ENCODE measurements at regions not wholly inside any gene's neighbourhood (a gene's known extent, or its start where the extent isn't known, plus 50 kb on each side); places are given as distances from the start of the nearest gene placed in this dataset.

- FAIRE-seq, result no peak
These were observed 517.0 kb downstream of the TENT5A start for GRCh38 chr6:81235512-81235911.

- FAIRE-seq, result no peak
These were observed 518.5 kb downstream of the TENT5A start for GRCh38 chr6:81233990-81234389.

GRCh38 chr6:81228912-81229555, 523.4 kb downstream of the TENT5A start:
- no peak for FAIRE-seq

GRCh38 chr6:81226957-81227356, 525.5 kb downstream of the TENT5A start:
- FAIRE-seq, result no peak

- no peak for FAIRE-seq
These were observed 535.8 kb downstream of the TENT5A start for GRCh38 chr6:81216668-81217067.

- FAIRE-seq, result no peak
These were observed 537.4 kb downstream of the TENT5A start for GRCh38 chr6:81215092-81215432.

- no peak for FAIRE-seq
These were observed 537.9 kb downstream of the TENT5A start for GRCh38 chr6:81214414-81215091.

GRCh38 chr6:81204731-81205130, 547.8 kb downstream of the TENT5A start:
- FAIRE-seq, result no peak

GRCh38 chr6:81194374-81194773, 558.1 kb downstream of the TENT5A start:
- FAIRE-seq, result no peak

GRCh38 chr6:81172056-81172740, 580.3 kb downstream of the TENT5A start:
- FAIRE-seq, result peak; percentile 43

- no peak for FAIRE-seq
These were observed 583.3 kb downstream of the TENT5A start for GRCh38 chr6:81169166-81169565.

GRCh38 chr6:81166770-81167169, 585.7 kb downstream of the TENT5A start:
- FAIRE-seq, result peak; percentile 70

- FAIRE-seq, result no peak
These were observed 593.5 kb downstream of the TENT5A start for GRCh38 chr6:81158956-81159355.

GRCh38 chr6:81148751-81149150, 603.7 kb downstream of the TENT5A start:
- no peak for FAIRE-seq

- no peak for FAIRE-seq
These were observed 607.0 kb downstream of the TENT5A start for GRCh38 chr6:81145506-81145905.

GRCh38 chr6:81144346-81144745, 608.1 kb downstream of the TENT5A start:
- no peak for FAIRE-seq

- no peak for FAIRE-seq
These were observed 614.2 kb downstream of the TENT5A start for GRCh38 chr6:81138236-81138635.

- FAIRE-seq, result no peak
These were observed 621.5 kb downstream of the TENT5A start for GRCh38 chr6:81130969-81131368.

- FAIRE-seq, result no peak
These were observed 622.4 kb downstream of the TENT5A start for GRCh38 chr6:81130061-81130460.

- no peak for FAIRE-seq
These were observed 623.8 kb downstream of the TENT5A start for GRCh38 chr6:81128671-81129070.

- no peak for FAIRE-seq
These were observed 626.3 kb downstream of the TENT5A start for GRCh38 chr6:81126150-81126549.

GRCh38 chr6:81120280-81120679, 632.2 kb downstream of the TENT5A start:
- no peak for FAIRE-seq

- no peak for FAIRE-seq
These were observed 646.5 kb downstream of the TENT5A start for GRCh38 chr6:81105998-81106397.

GRCh38 chr6:81098109-81098814, 654.2 kb downstream of the TENT5A start:
- FAIRE-seq, result no peak
